Suprapubic skin (tissue), 3 donors: ENCODE measurements at regions not wholly inside any gene's neighbourhood (a gene's known extent, or its start where the extent isn't known, plus 50 kb on each side); places are given as distances from the start of the nearest gene placed in this dataset.

Source experiments
- POLR2A ChIP-seq, 2 donors: fragments of 450-650 bp; IDR thresholded peaks; one replicate each; pipeline ENCODE4 v1.6.1; 2017; ENCODE audit warnings: antibody characterized with exemption in 2 of 2, mild to moderate bottlenecking in 2 of 2, moderate library complexity in 2 of 2
- TF ChIP-seq, protein P1 (sequence below), 2 donors: fragments of 200-600 bp in 1 of 2; fragments of 450-650 bp in 1 of 2; sonication (generic) in 1 of 2; IDR thresholded peaks; one replicate each; pipeline ENCODE4 v1.5.1; 2016 to 2019; ENCODE audit warnings: antibody characterized with exemption in 2 of 2, mild to moderate bottlenecking in 1 of 2, moderate library complexity in 1 of 2

- TF ChIP-seq, protein P1, sequence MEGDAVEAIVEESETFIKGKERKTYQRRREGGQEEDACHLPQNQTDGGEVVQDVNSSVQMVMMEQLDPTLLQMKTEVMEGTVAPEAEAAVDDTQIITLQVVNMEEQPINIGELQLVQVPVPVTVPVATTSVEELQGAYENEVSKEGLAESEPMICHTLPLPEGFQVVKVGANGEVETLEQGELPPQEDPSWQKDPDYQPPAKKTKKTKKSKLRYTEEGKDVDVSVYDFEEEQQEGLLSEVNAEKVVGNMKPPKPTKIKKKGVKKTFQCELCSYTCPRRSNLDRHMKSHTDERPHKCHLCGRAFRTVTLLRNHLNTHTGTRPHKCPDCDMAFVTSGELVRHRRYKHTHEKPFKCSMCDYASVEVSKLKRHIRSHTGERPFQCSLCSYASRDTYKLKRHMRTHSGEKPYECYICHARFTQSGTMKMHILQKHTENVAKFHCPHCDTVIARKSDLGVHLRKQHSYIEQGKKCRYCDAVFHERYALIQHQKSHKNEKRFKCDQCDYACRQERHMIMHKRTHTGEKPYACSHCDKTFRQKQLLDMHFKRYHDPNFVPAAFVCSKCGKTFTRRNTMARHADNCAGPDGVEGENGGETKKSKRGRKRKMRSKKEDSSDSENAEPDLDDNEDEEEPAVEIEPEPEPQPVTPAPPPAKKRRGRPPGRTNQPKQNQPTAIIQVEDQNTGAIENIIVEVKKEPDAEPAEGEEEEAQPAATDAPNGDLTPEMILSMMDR (IDR thresholded peaks at IDR 0.05), result no peak
- TF ChIP-seq POLR2A (IDR thresholded peaks at IDR 0.05), result no peak
These were observed 79.2 kb downstream of the UBIAD1 start for GRCh38 chr1:11352058-11352715.
